G401 (cell line): ENCODE measurements at regions not wholly inside any gene's neighbourhood (a gene's known extent, or its start where the extent isn't known, plus 50 kb on each side); places are given as distances from the start of the nearest gene placed in this dataset.

Experiments used
- DNase-seq: peaks from one replicate; pipeline ENCODE4 v3.0.0-alpha.2; 2015; ENCODE audit warnings: low spot score
- in situ Hi-C: cut with HindIII; loops from 2 replicates; pipeline ENCODE4 v1.10.0; 2016; ENCODE audit warnings: low sequenced_read_pairs, mixed read lengths

DNA sequence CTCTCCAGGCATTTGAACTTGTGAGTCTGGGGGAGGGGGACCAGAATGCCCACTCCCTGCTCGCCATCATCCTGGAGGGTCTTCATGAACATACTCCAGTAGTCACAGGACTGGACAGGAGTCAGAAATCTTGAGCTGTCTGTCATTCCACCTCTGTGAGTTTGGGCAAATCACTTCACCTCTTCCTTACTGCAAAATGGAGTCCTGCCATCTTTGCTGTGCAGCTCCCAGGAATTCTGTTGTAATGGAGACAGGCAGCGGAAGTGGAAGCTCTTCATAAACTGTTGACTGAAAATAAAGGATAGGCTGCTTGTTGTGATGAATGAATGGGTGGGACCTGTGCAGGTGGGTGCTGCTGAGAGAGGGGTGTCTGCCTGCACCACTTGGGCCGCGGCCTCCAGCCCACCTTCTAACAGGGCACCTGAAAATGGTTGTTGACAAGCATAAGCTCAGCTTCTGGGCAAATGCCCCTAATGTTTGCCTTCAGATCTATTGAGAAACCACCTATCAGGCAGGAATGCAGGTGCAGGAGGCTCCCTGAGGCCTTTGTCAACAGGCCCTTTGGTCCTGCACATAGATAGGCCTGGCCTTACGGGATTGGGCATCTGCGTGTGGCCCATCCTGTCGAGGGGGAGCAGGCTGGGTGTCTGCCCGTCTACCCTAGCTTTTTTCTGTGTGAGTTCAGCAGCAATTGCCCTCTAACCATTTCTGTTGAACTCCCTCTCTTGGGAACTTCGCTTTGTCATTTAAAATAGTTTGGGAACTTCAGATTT, 321.0 kb downstream of the RPS6KC1 start:
- no peak for DNase-seq
- in situ Hi-C loops = no loop called here

DNA sequence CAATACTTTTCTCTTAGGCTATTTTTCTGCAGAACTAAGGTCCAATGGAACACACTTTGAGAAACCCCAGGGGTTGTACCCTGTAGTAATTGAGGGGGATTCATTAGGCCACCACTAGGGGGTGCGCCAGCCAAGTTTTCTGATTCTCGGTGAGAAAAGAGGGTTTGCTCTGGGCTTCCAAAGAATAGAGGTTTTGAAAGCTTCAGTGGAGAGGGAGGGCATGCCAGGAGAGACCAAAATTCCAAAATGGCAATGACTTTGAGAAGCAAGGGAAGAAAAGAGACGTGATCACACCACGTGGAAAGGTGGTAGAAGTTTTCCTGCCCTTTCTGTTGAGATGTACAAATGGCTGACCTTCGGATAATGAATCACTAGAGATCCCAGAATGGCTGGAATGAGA, 323.3 kb downstream of the RPS6KC1 start:
- peak; percentile 67 for DNase-seq
- in situ Hi-C loops = no loop called here

DNA sequence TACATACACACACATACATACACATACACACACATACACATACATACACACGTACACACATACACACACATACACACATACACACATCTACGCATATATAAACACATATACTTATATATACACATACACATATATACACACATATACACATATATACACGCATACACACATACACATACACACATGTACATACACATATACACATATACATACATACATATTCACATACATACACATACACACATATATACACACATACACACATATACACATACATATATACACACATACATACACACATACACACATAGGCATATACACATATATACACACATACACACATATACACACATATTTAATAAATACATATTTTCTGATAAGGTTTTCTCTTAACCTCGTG, 324.0 kb downstream of the RPS6KC1 start:
- no peak for DNase-seq
- in situ Hi-C loops = no loop called here

DNA sequence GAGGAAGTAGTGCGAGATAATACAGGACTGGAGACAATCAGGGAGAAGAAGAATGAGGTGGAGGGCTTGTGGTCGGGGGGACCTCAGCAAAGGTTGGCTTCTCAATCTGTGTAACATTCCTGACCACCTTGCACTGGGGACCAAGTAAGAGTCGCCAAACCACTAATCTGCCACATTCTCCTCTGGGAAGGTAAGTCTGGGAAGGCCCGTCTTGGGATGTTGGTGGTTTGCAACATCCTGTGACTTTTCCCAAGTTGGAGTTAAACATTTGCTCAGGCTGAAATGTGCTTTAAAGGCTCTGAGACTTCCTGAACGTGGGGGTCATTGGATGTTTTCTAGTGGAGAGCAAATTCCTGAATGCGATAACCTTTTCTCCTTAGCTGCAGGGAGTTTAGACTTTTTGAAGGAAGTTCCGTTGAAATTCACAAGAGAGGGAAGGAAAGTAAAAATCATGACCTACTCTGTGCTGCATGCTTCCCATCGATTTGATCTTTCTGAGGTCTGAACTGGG, 325.9 kb downstream of the RPS6KC1 start:
- in situ Hi-C loops = no loop called here
- DNase-seq = no peak

DNA sequence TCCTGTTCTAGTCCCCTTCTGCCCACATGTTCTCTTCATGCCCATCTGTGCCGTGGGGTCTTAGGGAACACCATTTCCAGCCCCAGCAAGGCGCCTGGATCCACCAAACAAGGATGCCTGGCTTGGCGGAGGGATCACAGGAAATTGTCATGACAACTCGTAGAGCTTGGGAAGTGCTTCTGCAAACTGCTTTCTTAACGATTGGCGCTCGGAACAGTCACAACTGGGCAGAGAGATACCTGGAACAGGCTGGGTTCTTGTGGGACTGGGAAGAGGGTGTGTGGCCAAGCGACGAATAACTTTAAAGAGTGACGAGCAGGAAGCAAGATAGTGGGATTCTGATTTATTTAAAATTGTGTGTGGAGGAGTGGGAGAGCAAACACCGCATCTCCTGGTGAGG, 329.8 kb downstream of the RPS6KC1 start:
- DNase-seq = no peak
- in situ Hi-C loops = no loop called here

DNA sequence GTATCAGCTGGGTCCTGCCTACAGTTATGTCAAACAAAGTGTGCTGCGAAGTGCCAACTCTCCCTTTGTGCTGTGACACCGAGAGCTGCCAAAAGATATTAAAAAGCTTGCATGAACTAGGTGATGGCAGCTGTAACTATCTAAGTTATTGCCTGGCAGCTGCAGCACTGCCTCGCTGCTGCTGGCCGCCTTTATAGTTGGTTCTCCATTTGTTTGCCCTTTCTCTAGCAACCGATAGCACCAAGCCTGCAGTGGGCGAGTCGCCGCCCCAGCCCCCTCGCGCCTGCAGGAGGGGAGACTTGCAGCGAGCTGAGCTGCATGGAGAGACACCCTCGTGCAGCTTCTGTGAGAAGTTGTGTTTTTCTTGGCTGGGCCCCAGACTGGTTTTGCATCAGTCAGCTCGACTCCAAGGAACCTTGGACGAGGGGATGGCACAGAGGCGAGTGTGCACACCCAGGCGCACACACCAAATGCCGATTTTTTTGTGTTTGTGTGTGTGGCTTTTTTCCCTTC, 330.6 kb downstream of the RPS6KC1 start:
- in situ Hi-C loops = no loop called here
- peak; percentile 51 for DNase-seq

DNA sequence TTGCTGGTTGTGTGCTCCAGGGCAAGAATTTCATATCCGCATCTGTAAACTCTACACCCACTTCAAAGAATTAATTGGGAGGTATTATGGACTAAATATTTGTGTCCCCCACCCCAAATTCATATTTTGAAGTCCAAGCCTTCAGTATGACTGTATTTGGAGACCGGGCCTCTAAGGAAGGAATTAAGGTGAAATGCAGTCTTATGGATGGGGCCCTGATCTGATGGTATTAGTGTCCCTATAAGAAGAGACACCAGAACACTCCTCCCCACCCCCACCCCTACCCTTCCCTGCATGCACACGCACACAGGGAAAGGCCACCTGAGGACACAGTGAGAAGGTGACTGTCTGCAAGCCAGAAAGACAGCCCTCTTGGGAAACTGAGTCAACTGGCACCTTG, 332.4 kb downstream of the RPS6KC1 start:
- no peak for DNase-seq
- in situ Hi-C loops = no loop called here

DNA sequence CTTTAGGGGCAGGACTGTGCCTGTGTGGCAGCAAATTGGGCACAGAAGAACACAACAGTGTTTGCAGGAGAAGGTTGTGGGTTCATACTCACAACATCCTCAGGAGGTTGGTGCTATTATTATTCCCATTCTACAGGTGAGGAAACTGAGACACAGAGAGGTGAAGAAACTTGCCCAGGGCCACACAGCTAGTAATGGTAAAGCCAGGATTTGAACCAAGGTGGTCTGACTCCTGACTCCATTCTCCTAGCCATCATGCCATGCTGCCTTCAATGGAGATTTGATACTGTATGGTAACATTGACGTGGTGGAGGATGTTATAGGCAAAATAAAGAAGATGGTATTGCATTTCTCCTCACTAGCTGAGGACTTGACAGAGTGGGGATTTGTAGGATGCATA, 334.2 kb downstream of the RPS6KC1 start:
- in situ Hi-C loops = no loop called here
- no peak for DNase-seq

DNA sequence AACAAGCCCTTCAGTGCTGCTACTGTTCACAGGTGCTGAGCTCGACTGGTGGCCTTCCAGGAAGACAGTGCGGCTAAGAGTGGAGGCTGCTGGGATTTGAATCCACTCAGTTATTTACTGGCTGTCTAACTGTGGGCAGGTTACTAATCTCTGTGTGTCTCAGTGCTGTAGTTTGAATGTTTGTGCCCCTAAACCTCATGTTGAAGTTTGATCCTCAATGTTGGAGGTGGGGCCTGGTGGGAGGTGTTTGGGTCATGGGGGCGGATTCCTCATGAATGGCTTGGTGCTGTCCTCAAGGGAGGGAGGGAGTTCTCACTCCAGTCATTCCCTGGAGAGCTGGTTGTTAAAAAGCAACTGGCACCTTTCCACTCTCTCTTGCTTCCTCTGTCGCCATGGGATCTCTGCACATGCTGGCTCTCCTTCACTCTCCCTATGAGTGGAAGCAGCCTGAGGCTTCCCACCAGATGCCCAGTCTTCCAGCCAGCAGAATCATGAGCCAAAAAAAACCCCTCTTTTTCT, 334.8 kb downstream of the RPS6KC1 start:
- no peak for DNase-seq
- in situ Hi-C loops = no loop called here

DNA sequence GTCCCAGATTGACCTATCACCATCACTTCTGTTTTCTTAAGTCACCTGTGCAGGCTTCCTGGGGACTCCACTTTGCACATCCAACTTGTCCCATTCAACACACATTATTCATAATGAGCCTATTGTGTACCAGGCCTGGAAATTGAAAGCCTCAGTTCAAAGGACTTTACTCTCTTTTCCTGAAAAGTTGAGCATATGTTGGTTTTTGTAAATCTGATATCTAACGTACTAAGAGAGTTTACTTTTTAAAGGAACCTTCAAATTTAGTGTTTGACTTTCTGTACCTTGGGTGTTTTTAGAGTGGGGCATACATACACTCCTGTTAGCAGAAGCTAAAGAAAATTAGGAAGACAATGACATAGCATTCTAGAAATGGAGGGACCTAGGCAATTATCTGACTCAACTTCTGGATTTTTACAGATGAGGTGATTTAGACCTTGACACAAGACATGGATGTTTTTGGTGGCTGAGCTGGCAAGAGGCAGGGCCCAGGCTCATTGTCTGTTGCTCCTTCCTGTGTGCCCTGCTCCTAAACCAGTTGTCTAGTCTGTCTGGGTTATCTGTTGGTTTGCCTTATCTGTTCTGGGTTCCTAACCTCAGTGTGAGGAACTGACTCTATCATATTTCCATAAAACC, 336.5 kb downstream of the RPS6KC1 start:
- in situ Hi-C loops = no loop called here
- no peak for DNase-seq

DNA sequence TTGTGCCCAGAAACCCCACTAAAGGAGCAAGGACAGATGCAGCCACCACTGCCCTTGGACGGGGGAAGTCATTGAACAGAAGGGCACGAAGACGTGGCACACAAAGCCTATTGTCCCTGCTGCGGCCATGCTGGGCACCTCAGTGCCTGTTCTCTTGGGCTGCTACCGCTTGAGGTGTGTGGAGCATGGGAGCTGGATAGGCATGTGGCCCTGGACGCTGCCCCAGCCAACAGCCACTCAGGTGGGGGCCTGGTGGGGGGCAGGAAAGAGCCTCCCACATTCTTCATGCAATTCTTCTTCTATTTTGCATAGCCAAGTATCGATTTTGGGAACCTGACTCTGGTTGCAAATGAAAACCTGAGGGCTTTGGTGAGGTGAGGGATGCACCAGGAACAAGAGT, 337.2 kb downstream of the RPS6KC1 start:
- DNase-seq = no peak
- in situ Hi-C loops = no loop called here

DNA sequence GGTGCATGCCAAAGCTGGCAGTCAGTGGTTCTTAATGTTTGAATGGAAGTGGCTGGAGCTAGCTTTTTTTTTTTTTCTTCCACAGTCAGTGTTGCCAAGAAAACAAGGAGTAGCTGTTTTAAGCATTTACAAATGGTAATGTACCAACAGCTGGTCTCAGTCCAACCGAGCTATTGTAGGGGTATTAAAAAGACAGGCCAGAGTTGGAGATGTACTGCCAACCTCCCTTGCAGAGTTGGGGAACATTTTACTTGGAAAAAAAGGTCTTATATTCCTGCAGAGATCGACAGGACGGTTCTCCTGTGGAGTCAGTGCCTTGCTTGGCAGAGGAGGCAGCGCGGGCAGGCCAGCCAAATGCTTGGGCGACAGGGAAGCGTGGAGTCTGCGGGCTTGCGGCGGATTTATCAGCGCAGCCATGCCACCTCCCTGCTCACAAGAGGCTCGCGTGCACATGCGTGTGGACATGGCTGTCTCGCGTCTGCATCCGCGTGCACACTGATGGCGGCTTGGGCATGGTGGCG, 338.1 kb downstream of the RPS6KC1 start:
- in situ Hi-C loops = no loop called here
- DNase-seq = peak; percentile 92

DNA sequence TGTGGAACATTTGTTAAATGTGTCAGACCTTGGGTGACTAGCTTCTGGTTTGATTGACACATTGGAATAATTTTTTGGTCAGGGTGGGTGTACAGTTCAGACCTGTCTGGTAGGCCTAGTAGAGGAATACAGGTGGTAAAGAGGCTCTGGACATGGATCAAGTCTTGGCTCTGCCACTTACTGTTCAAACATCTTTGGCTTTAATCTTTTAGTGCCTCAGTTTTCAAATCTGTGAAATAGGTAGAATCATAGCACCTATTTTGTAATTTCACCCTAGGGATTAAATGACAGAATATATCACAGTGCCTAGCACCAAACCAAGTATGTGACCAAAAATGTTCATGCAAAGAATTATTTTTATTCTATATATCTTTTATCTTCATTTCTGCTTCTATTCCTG, 340.4 kb downstream of the RPS6KC1 start:
- in situ Hi-C loops = no loop called here

DNA sequence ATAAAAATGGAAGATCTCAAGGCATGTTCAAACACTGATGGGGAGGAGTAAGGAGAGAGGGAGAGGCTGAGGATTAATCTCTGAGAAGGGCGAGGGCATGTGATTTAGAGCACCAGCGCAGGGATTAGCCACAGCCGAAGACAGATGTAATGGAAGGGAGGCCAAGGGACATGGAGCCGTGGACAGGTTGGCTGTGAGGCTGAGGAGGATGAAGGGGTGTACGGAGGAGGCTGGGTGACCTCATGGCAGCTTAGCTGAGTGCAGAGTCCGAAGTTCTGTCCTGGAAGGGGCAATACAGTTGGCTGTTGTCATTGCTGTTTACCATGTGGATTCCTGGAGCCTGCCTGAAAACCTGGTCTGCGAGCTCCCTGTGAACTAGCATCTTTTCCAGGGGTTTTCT, 342.8 kb downstream of the RPS6KC1 start:
- in situ Hi-C loops = no loop called here

More for the DNA sequence above, 340.4 kb downstream of the RPS6KC1 start:
- no peak for DNase-seq

DNA sequence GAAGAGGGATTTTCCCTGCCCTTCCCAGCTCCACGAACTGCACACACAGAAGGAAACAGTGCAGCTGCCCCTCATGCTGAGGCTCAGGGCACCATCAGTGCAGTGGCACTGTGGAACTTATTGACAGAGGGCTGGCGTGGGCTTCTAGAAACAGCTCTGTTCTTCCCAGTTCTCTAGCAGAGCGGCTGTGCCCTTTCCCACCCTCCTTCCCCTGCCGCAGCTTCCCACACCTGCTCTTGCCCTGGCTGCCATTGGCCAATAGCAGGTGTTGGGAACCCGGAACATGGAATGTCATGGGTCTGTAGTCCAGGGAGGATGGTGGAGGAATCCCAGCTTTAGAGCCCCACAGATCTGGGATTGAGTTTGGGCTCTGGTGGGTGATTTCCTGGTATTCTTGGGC, 343.8 kb downstream of the RPS6KC1 start:
- DNase-seq = no peak
- in situ Hi-C loops = no loop called here

More for the DNA sequence above, 342.8 kb downstream of the RPS6KC1 start:
- no peak for DNase-seq

DNA sequence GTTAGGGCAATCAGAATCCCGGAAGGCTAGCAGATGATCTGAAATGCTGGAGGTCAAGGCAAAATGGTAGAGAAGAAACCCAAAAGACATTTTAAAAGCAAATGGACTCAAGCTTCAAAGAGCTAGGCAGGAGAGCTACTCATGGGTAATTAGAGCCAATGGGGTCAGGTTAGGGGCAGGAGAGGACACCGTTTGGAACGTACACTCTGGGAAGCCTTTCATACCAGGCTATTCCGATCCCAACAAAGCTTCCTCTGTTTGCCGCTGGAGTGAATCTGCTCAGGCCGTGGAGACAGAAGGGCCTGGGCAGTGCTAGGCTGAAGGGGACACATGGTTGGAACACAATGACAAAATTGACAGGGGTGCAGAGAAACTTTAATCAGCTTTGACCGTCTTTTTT, 346.6 kb downstream of the RPS6KC1 start:
- in situ Hi-C loops = no loop called here
- no peak for DNase-seq

DNA sequence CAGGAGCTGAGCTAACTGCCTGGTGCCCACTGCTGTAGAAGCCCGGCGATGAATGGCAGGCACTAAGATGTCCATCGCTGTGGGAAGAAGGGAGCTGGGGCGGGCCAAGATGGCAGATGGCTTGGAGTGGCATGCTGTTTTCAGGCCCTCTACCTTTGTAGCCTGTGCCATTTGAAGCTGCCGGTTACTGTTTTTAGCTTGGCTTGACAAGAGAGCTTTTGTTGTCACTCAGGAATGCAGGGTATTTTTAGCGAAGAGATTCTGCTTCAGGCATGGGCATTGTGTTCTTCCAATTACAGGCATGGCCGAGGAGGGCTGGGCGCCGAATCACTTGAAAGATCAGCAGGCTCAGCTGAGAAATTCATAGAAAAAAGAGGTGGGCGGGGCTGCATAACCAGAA, 348.7 kb downstream of the RPS6KC1 start:
- DNase-seq = peak; percentile 99
- in situ Hi-C loops = no loop called here

DNA sequence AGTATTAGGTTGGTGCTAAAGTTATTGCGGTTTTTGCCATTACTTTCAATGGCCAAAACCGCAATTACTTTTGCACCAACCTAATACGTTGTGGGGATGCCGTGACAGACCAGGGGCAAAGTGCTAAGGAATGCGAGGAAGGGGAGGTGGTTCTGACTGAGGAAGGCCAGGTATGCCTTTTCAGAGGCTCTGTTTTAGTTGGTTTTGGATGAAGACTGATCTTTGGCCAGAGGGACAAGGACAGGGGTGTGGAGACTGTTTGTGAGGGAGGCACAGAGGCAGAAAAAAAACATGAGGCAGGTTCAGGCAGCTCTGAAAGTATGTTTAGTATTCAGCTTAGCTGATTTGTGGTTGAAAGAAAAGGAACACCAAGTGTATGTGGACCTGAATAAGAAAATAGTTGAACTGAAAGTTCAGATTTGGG, 358.2 kb downstream of the RPS6KC1 start:
- DNase-seq = no peak
- in situ Hi-C loops = no loop called here

DNA sequence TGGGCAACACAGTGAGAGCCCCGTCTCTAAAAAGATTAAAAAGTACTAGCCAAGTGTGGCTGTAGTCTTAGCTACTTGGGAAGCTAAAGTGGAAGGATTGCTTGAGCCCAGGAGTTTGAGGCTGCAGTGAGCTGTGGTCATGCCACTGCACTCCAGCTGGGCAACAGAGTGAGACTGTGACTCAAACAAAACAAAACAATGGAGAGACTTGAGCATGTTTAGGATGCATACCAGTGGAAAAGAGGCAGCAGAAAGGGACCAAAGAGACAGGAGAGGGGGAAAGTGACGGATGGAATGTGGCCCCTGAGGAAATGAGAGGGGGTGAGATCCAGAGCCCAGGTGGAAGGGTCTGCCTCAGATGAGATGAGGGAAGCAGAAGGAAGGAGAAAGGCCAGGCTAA, 358.9 kb downstream of the RPS6KC1 start:
- in situ Hi-C loops = no loop called here
- no peak for DNase-seq

DNA sequence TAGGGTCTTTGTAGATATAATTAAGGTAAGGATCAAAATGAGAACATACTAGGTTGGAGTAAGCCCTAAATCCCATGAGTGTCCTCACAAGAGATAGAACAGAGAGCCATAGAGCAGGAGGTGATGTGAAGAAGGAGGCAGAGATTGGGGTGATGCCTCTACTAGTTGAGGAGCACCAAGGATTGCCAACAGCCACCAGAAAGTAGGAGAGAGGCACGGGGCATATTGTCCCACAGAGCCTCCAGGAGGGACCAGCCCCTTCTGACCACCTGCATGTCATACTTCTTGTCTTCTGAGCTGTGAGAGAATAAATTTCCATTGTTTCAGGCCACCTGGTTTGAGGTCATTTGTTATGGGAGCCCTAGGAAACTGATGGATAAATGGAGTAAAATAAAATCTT, 363.3 kb downstream of the RPS6KC1 start:
- in situ Hi-C loops = no loop called here
- DNase-seq = no peak
